ENCODE measurements at regions not wholly inside any gene's neighbourhood (a gene's known extent, or its start where the extent isn't known, plus 50 kb on each side); places are given as distances from the start of the nearest gene placed in this dataset.

DNA sequence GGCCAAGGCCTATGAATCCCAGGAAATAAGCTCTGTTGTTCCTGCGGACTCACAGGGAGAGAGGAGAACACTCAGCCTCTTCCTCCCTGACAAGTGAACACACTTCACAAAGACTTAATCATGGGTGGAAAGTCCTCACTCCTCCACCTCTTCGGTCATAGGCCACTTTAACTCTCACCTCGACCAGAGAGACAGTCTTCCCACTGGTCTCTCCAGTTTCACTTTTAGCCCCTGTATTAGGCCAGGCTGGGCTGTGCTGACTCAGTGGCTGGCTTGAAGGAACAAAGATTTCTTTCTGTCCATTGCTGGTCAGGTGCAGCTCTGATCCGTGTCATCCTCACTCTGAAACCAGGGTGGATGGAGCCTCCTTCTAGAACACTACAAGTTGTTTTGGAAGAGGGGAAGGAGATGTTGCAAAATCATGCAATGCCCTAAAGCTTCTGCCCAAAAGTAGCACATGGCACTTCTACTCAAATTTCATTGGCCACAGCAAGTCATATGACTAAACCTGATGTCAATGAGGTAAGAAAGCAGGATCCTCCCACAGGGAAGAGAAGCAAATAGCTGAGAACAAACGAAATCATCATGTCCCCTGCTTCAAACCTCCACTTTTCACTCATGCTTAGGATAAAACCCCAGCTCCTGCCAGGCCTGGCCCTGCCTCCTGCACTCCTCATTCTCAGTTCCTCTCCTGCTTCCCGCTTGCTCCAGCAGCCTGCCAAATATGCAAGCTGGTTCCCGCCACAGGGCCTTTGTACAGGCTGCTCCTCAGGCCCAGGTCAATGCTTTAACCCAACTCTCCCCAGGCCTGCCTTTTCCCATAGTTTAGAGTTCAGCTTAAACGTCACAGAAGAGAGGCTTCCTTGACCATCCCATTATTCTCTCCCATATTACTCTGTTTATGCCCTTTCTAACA is 150.5 kb upstream of the RUNX3 start:
- no peak for DNase-seq

GRCh38 chr1:25079048-25079447 is 149.0 kb upstream of the RUNX3 start:
- no peak for DNase-seq

DNA sequence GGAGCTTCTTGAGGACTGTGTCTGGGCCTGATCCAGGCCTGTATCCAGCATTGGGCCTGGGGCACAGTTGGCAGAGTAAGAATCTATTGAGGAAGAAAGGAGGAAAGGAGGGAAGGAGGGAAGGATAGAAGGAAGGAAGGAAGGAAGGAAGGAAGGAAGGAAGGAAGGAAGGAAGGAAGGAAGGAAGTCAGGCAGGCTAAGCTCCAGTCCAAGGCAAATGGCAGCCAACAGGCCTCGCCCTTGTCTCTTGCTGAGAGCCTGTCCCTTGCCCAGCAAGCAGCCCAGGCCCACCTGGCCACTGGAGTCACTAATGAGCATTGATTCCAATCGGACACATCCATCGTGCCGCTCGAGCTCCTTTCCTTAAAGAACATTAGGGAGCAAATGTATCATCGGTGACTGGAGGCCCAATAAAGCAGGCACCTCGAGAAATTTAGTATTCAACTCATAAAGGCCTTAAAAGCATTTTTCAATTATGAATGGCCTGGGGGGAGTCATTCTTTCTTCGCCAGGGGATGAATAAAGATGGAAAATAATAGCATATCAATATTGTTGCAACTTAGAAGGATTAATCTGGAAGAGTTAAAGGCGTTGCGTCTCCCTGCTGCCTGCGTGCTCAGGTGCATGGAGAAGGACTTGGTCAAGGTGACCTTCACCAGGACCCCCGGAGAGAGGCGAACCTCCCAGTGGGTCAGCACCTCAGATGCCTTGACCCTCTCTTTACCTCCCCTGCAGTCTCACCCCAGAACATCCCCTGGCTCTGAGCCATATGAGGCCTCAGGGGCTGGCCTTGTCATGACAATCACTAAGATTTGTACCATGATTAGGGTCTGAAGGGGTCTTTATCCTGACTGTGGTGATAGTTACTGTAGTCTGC is 144.5 kb upstream of the RUNX3 start:
- no peak for DNase-seq

DNA sequence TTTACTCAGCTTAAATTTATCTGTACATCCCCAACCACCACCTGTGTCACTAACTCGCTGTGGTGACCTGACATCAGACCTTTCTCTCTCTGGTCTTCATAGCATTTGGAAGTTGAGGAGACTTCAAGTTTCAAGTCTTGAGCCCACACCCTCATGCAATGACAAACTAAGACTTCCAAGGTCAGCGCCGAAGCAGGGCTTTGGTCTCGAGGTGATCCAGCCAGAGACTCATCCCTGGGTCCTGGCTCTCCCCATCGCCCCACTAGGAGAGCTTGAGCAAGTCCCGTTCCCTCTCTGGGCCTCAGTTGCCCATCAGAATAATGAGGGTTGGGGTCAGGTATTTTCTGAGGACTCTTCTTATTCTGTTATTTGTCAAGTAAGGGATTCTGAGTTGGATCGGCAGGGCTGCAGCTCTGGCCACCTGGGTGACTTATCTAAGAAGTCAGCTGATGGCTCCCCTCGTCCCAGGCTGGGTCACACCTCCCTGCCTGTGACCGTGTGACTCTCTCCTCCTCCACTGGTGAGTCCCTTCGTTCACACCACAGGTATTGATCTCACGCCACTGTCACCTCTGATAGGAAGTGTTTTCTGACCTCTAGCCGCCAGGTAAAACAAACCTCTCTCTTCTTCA is 143.7 kb upstream of the RUNX3 start:
- DNase-seq = no peak

GRCh38 chr1:25072461-25072860 is 142.4 kb upstream of the RUNX3 start:
- DNase-seq = no peak

DNA sequence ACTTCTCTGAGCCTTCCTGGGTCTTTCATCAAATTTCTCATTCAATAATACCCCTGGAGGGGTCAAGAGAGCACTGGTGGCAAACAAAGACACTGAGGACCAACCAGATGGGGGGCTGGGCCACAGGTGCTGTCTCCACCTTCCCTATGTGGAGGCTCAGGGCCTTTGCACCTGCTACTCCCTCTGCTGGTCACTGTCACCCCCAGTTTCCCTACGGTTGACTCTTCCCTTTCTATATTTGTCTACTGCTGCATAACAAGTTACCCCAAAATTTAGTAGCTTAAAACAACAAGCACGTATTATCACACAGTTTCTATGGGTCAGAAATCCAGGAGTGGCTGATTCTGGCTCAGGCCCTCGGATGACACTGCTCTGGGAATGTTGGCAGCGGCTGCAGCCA is 138.8 kb upstream of the RUNX3 start:
- DNase-seq = no peak

GRCh38 chr1:25068316-25068715 is 138.2 kb upstream of the RUNX3 start:
- no peak for DNase-seq

DNA sequence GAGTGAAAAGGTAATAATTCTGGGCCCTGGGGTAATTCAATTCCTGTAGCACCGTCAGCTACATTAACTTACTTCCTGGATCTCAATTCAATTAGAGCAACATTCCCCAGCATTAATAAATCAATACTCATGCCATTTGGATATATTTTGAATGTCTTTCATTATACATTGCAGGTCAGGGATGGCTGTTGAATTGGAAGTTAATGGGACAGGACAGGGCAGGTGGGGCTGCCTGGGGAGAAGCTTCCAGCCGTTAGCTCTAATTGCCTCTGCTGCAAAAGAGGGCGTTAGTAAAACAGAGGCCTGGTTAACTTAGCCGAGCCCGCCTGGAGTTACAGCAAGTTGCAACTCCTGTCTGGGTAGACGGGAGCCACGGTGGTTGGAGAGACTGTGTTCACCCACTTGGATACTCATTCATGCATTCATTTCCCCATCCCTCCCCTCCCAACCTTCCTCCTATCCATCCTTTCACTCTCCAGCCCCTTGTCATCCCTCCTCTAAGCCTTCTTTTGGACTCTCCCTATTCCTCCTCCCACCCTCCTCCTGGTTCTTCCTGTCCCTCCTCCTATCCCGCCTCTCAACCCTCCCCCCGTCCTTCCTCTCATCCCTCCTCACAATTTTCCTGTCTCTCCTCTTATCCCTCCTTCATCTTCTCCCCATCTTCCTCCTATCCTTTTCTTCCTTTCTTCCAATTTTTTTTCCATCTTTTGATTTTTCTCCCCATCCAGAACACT is 137.6 kb upstream of the RUNX3 start:
- no peak for DNase-seq

- no peak for DNase-seq
These were observed 136.8 kb upstream of the RUNX3 start for GRCh38 chr1:25066731-25067517.

DNA sequence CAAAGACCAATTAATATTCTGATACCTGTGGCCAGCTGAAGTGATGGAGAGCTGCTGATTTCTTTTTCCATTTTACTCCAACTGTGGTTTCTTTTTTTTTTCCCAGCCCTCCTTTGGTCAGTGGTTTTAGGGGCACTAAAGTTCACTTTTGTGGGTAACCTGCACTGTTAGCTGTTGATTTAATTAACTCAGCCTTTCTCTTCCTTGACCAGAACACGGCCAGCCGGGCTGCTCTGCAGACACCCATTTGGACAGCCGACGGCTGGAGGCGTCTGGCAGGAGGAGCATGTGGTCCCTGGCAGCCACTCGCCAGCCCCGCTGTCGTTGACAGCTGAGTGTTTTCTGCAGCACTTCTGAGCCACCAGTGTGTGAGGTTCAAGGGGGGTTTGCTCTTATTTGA is 136.2 kb upstream of the RUNX3 start:
- no peak for DNase-seq

DNA sequence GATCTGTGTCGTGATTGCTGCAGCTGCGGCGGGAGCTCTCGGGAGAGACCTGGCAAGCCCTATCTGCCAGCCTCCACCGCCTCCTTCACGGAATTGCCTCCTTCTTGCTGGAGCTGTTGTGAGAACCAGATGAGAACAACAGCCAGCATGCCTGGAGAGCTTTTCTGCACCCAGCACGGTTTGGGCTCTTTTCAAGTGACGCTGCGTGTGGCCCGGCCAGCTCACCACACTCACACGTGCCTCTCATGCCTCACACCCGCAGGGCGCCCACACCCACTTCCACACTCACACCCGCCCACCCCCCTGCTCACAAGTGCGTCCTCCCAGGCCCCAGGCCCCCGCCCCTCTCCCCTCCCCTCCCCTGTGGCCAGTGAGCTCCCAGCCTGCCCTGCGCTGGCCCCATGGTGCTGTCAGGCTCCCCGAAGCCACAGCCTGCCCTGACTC is 135.7 kb upstream of the RUNX3 start:
- DNase-seq = no peak

DNA sequence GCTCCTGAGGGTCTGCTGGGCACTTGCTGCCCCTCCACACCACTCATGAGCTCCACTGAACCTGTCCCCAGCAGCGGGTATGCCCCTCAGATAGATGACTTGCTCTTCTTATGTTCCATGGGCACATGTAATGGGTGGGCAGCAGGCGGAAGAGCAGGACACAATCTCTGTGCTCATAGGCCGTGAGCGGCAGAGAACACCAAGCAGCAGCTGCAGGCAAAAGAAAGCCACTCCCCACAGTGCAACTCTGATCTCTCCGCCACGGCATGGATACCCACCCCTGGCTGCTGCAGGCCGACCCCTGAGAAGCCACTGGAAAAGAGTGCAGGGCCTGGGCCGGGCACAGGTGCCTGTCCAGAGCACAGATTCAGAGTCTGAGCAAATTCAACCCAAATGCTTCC is 135.2 kb upstream of the RUNX3 start:
- no peak for DNase-seq

- no peak for DNase-seq
These were observed 134.6 kb upstream of the RUNX3 start for GRCh38 chr1:25064465-25065240.

- DNase-seq = no peak
These were observed 133.7 kb upstream of the RUNX3 start for GRCh38 chr1:25063591-25064416.

DNA sequence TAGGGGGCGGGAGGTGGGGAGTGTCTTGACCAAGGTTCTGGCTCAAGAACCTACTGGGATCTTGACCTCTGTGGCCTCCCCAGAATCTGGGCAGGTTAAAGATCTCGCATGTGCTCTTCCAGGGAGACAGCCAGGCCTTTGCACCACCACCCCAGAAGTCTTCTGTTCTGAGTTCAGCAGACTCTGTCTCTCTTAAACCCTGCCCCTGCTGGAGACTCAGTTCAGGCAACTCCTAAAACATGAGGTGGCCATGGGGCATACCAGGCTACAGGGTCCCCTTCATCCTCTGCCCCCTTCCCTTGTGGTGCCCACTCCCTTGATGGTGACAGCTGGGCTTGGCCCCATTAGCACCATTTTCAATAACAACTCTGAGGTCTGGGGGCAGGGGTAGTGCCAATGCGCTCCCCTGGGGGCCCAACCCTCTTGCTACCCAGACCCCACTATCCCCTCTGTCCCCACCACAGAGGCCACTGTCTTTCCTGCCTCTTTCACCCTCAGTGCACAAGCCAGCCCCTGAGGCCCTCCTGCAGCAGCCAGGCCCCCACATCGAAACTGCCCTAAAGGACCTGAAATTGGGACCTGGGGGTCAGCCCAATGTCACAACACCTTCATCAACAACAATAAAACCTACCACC is 132.7 kb upstream of the RUNX3 start:
- DNase-seq = no peak

- DNase-seq = no peak
These were observed 131.4 kb upstream of the RUNX3 start for GRCh38 chr1:25061261-25061995.

- no peak for DNase-seq
These were observed 127.1 kb upstream of the RUNX3 start for GRCh38 chr1:25057188-25057587.

GRCh38 chr1:25056536-25056935 is 126.5 kb upstream of the RUNX3 start:
- DNase-seq = no peak

GRCh38 chr1:25055961-25056360 is 125.9 kb upstream of the RUNX3 start:
- no peak for DNase-seq

Data from NCI-H524 treated with DMSO at 0.1 percent for 48 hours (cell line).